NCI-H82 treated with DMSO at 0.1 percent for 48 hours (cell line): ENCODE measurements at regions not wholly inside any gene's neighbourhood (a gene's known extent, or its start where the extent isn't known, plus 50 kb on each side); places are given as distances from the start of the nearest gene placed in this dataset.

Source experiments
- DNase-seq: peaks from one replicate; lab custom pipeline; 2025; ENCODE audit not compliant: unreplicated experiment; lab: John Stamatoyannopoulos, UW

DNA sequence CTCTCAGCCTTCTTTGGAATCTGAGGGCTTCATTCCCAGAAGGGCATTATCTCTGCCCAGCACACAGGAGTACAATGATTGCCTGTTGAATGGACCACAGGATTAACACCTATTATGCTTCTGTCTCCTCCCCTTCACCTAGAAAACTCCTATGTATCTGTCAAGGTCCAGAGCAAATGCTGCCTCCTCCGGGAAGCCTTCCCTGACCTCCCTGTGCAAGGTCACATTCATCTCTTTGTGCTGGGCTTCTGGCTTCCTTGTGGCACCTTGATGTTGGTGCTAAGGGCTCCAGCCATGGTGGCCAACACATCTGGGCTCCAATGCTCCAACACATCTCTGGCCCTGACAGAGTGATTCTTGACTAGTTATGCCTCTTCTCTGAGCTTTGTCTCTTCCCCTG lies 49.9 kb upstream of the ATP2B2 start:
- DNase-seq, result no peak

DNA sequence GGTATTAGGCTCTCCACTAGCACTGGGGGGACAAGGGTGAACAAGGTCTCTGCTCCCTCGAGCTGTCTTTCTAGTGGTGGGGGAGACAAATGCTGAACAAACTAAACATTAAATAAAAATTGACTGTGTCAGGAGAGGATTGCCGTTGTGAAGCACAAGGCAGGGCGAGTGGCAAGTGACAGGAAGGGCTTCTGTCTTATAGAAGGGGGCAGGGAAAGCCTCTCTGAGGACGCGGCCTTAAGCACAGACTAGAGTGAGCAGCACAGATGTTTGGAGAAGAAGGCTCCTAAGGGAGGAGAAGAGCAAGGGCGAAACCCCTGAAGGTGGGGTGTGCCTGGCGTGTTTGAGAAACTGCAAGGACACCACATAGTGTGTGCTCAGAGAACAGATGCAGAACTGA lies 50.9 kb upstream of the ATP2B2 start:
- DNase-seq, result peak; percentile 23

DNA sequence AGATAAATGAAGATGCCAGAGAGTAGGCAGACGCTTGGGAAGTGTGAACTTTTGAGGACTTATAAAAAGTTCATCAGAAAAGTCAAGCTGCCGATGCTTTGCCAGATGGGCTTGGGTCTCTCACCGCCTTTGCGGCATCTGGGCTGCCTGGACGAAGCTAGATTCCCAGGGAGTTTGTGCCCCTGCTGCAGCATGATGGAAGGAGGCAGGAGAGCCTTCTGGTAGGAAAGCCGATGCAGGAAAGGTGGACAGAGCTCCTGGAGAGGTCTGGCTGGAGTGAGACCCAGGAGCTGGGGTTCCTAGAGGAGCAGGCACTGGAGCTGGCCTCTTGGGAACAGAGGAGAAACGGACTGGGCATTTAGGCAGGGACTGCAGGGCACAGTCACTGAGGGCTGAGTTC lies 51.9 kb upstream of the ATP2B2 start:
- DNase-seq, result no peak

DNA sequence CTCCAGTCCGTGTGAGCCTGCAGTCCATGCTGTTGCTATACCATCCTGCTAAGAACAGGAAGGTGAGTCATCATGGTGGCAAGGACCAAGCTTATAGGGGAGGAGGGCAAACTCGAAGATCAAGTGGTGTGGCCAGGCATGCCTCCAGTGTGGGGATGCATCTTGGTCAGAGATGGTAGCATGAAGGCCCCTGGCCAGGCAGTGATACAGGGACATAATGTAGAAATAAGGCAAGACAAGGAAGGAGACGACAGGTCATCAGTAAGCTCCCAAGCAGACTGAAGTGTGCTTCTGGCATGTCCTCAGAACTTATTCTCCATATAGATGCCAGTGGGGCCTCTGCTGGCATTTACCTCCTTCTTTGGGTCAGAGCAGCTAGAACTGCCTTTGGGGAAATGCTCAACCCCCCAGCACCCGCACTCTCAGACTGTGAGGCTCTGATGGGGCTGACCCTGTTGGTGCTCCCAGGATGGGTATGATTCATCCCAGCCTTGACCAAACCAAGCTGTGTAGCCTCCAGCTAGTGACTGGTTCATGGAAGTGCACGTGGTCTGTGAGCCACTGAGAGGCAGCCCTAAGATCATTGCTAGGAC lies 52.5 kb upstream of the ATP2B2 start:
- no peak for DNase-seq

DNA sequence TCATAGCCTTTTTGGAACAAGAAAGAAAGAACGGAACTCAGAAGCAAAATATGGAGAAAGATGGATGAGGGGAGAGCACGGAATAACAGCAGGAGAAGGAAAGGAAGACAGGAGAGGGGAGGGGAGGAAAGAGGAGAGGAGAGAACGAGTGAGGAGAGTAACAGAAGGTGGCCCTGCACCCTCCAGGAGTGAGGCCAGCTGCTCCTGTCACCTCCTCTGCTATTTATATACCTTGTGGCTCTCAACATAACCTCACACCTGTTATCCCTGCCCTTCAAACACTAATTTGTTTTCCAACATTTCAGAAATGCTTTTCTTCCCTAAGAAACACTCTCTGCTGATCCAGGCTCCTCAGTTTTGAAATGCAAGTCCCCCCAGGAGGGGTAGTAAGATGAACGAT lies 53.4 kb upstream of the ATP2B2 start:
- DNase-seq, result peak; percentile 58

DNA sequence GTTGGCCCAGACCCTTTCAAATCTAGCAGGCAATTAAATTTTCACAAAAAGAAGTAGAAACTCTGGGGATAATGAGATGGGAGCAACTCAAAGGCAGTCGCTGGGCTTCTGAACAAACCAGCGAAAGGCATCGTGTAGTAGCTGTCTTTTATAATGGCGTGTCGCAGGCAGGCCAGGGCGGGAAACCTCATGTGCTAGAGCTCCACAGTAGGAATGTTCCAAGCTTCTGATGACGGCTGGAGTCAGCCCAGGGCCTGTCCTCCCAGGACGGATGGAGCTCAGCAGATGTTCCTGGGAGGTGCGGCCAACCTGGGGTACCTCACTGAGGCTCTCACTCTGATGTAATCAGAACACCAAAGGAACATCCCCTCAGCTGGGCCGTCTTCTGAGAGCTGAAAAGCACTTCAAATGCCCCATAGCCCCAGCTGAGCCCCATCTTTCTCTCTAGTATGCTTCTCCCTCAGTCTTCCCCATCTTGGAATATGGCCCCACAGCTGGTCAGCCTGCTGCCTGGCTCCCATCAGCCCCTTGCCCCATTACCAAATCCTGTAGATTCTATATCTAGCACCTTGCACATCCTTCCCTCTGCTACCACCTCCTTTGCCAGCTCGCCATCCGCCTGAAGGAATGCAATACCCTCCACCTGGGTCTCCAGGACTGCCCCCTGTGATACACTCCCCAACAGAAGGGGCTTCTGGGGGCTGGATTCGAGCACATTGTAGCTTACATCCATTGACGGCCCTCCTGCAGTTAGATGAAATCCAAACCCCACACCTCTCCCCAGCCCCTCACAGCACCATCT lies 54.9 kb upstream of the ATP2B2 start:
- no peak for DNase-seq

DNA sequence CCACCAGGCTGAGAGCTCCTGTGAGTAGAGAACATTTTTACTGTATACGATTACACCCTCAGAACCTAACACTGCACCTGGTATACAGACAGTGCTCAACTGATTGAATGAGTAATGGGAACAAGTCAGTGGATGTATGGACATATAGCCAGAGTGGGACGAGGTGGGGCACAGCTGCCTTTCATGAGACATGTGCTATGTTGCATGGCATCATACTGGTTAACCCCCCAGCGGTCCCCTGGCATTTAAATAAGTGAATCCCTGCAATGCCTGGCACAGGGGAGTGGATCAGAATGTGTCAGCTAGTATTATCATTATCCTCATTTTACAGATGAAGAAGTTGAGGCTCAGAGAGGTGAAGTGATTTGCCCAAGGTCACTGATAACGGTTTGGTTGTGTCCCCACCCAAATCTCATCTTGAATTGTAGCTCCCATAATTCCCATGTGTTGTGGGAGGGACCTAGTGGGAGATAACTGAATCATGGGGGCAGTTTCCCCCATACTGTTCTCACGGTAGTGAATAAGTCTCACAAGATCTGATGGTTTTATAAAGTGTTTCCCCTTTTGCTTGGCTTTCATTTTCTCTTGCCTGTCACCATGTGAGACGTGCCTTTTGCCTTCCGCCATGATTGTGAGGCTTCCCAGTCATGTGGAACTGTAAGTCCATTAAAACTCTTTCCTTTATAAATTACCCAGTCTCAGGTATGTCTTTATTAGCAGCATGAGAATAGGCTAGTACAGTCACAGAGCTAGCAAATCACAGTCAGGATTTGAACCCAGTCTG lies 56.0 kb upstream of the ATP2B2 start:
- DNase-seq, result no peak

DNA sequence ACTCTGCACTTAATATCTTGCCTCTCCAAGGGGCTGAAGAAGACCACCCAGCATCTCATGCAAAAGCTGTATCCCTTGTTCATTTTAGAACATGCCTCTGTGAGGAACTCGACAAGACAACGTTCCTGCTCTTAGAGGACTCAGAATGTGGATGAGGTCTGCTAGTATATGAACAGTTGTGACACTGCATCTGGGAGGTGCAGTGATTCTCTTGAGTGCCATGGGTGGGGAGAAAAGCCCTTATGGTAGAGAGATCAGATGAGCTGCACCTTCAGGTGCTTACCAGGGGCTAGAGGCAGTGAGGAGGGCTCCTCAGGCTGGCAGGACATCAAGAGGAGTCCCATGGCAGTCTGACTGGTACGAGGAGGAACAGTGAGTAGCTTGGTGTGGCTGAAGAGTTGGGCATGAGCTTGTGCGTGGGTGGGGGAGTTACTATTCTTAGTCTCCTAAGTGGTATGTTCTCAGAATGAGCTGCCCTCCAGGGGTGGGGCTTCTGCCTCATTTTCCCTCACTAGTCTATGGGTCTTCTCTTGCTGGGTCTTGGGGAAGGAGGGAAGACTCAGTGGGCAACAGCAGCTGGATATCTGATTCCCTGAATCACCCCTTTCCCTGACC lies 56.7 kb upstream of the ATP2B2 start:
- no peak for DNase-seq

DNA sequence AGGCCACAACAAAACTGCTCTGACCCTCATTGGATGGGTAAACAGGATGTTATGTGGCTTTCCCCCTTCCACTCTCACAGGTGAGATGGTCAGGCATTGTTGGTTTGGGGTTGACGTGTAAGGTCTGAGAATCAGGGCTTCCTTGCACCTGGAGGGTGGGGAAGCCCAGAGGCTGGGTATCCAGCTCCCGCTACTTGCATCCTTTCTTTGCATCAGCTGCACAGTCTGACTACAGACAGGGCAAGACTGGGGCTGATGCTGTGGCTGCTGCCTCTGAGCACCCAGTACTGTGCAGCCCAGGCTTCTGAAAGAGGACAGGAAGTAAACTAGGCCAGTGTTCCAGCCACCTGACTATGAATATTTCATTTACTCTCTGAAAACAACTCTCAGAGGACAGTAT lies 58.0 kb upstream of the ATP2B2 start:
- no peak for DNase-seq

DNA sequence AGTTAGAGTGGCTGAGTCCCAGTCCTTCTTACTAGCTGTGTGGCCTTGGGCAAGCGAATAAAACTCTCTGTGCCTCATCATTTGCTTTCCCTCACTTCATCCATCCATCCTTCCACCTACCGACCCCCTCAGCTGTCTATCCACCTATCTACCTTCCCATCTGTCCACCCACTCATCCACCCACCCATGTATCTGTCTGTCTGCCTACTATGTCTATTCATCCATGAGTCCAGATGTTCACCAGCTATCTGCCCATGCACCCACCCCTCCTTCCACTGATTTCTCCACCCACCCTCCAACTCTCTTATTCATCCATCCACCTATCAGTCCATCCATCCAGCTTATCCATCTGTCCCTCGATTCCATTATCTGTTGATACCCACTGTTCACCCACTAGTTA lies 60.4 kb upstream of the ATP2B2 start:
- DNase-seq, result no peak

DNA sequence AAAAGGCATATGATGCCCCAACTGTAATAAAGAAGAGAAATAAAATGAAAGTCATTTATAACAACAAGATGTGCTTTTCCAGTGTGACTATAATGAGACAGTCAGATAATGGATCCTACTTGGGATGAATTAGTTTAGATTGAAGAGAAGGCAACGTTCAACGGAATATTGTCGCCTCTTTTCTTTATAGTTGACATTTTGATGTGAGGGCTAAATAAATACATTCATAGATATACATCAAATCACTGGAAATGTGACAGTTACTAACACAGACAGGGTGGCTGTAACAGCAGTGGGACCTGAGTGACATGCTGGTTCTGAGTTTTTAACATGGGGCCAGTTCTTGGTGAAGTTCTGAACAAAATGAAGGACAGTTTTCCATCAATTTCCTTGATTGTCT lies 61.1 kb upstream of the ATP2B2 start:
- DNase-seq, result no peak

DNA sequence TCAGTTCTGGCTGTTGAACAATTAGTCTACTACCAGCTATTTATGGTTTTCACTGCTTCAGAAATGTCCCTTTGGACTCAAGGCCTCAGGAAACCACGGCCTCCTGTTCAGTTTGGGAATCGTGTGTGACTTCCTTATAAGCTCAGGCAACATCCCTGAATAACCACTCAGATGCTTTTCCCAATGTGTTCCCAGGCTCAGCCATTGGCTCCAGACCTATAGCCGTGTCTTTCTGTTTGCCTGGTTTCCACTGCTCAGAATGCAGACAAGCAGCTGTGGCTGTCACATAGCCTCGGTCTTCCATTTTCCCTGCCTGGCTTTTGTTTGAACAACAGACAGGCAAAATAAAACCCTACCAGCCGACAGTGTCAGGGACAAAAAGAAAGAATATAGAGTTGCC lies 63.2 kb upstream of the ATP2B2 start:
- no peak for DNase-seq

DNA sequence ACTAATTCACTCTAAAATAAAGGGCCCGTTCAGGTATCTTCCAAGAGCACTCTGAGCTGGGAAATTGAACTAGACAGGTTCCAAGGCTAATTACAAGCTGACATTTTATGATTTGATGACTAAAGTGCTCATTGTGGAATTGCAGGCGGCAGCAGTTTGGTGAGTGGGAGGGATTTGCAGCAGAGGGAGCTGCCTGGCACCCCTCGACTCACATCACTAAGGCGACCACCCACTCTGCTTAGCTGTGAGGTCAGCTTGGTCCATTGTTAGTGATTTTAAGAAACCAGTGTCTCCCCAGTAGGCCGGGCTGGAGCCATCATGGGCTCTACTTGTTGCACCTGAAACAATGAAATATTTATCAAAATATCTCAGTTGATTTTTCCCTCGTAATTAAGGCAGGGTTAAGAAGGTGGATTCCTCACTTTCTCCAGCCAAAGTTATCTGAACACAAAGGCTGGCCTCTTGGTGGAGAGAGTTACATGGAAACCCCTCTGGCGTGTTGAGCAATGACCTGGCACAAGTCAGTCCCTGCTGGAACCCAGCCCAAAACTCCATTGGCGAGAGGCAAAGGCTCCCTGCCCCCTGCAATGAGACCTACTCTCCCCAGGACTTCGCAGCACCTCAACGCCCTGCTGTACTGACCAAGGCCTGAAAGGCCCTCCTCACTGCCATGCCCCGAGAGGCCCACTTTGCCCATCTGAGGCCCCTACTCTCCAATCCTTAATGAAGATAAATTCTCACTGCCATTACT lies 65.0 kb upstream of the ATP2B2 start:
- DNase-seq, result no peak

DNA sequence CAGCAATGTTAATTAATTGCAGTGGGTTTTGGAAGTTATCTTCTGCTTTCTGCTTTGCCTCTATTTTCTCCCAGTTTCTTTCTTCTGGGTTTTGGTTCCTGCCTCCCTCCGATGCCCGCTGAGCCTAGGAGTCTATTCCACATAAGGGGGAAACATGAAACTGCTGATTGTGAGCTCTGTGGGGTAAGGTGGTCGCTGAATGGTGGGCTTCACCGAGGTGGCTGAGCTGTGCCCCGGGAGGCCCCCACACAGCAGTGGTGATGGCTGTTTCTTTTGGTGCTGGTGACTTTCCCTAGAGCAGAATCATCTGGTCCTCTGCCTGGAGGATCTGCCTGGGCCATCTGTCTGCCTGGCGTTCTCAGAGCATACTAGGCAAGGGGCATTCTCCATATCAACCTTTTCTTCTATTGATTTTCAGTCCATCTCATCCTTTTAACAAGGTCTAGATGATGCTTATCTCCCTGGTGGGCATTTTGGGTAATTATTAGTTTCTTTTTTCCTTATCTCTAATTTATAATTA lies 68.8 kb upstream of the ATP2B2 start:
- DNase-seq, result no peak

DNA sequence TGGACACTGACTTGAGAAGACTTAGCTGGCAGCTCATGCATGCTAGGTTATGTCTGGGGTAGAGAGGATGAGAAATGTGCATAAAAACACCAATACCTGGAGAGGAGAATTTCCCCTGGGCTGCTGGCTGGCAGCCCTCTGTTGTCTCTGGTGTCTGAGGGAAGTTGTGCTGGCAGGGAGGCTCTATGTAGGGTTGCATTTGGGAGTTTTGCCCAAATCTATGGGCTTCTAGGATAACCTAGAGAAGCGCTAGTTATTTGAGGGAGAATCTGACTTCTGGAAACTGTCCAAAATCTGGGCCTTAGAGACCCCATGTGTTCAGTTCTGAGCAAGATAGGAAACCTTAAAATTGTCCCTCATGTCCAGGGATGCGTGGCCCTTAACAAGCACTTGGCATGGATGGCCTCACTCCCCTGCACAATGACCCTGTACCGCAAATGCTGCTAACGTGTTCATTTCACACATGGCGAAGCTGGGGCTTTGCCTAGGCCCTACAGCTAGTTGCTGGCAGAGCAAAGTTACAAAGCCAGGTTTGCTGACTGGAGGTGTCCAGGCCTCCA lies 70.3 kb upstream of the ATP2B2 start:
- DNase-seq, result no peak

DNA sequence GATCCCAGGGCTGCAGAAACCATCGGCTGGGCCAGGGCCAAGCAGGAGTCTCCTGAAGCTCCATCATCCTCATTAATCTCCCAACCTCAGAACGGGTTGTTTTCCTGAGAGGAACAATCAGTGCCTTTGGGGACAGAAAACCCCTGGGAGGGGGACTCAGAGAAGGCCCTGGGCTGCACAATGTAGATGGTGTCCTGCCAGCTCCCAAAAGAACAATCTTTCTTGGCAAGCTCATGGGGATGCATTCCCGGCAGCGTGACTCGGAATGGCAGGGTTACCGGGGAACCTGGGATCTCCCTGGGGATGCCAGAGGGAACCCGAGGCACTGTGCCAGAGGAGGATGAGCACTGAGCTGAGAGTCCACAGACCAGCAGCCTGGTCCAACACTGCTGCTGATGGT lies 72.1 kb upstream of the ATP2B2 start:
- no peak for DNase-seq

DNA sequence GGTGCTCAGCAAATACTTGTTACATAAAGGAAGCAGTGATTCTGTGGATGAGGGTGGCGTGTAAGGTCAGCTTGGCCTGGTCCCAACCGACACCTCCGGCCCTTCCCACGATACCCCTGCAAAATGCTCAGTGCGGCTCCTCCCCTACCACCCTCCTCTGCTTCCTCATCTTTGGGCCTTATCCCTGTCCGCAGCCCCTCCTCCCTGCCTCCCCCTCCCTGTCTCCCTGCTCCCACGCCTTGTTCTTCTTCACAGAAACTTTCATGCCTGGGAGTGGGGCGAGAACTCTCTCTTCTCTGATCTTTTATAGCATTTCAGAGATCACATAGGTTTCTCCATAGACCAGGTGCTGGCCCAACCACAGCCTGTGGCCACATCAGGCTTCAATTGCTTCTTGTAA lies 75.0 kb upstream of the ATP2B2 start:
- no peak for DNase-seq

DNA sequence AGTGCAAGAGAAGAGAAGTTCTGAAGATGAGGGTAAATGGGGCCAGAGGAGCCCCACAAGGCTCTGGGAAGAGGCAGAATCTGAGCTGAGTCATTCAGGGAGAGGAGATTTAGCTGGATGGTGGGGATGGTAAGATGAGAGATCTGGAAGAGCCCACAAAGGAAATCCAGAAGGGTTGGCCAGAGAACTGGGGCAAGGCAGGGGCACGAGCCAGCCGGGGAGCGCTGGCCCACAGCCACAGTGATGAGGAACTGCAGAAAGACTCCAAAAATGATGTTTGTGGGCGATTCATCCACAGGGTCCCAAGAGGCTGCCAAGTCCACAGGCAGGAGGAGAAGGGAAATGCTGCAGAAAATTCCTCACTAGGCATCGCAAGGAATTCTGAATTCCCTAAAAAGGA lies 75.9 kb upstream of the ATP2B2 start:
- no peak for DNase-seq

DNA sequence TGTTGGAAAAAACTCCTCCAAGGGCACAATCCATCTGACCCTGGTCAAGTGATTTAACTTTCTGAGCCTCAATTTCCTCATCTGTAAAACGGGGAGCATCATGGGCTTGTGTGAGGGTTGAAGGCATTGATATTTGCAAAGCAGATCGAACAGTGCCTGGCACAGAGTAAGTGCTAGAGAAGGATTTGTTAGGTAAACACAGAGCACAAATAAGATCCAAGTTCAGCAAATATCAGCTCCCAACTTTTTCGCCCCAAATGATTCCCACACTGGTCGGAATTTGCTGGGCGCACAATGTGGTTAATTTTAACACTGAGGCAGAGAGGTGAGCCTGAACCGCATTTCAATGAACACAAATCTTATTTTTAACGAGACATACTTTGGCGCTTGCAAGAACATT lies 76.3 kb upstream of the ATP2B2 start:
- DNase-seq, result no peak

DNA sequence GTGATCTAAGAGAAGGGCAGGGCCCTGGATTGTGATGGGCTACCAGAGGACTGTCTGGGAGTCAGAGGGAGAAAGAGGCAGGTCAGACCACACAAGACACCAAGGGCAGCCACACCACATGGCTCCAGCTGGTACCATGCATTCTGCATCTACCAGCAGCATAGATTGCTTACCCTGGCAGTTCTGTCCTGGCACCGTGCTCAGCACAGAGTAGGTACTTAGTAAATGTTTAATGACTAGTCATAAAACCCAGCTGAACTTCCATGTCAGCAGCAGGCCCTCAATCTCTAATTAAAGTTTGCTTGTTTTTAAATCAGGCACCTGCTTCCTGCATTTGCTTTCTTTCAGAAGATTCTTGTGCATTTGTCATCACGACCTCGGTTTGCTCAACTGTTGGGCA lies 77.3 kb upstream of the ATP2B2 start:
- DNase-seq, result no peak
